ENCODE measurements at regions not wholly inside any gene's neighbourhood (a gene's known extent, or its start where the extent isn't known, plus 50 kb on each side); places are given as distances from the start of the nearest gene placed in this dataset.

DNA sequence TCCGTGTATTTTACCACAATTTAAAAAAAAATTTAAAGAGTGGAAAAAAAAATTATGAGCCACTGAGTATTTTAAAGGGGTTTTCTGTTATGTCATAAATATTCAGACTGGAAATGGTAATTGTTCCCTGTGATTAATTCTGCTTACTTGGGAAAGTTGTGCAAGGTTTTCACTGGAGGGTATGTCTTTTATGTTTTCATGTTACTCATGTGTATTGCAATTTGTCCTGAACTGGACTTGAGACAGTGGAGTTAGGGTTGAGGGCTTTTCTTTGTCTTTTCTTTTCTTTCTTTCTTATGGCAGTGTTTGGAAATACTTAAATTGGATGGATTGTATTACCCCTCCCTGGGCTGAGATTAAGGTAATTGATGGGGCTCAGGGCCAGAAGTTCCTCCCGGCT lies 257.7 kb downstream of the BAMBI start:
- no peaks in the 10 kb centered on the region for H3K27me3 ChIP-seq (ENCODE audit: control insufficient read depth, insufficient read depth, low read length)
- H3K27ac ChIP-seq (ENCODE audit: low read length): no peak overlapping the region
- CTCF ChIA-PET: no interaction called here
- H3K36me3 ChIP-seq (ENCODE audit: control insufficient read depth, insufficient read depth, low read length): no peaks in the 10 kb centered on the region
- no TSS peak for BruUV-seq (replicated peaks)
- DNase-seq (ENCODE audit: low read depth, low spot score): no peak
- ATAC-seq: no peak
- H3K9me3 ChIP-seq (ENCODE audit: control insufficient read depth, insufficient read depth, low read depth, low read length): no peaks in the 10 kb centered on the region
- TF ChIP-seq POLR2AphosphoS5 (IDR thresholded peaks at IDR 0.05; ENCODE audit: low read depth, low read length) (no peak), SIN3A (IDR thresholded peaks at IDR 0.05; ENCODE audit: borderline replicate concordance, insufficient read depth, low read depth, low read length) (no peak), TCF7L2 (IDR thresholded peaks at IDR 0.05; ENCODE audit: low read depth, low read length) (no peak)
- TF ChIP-seq, protein P1, sequence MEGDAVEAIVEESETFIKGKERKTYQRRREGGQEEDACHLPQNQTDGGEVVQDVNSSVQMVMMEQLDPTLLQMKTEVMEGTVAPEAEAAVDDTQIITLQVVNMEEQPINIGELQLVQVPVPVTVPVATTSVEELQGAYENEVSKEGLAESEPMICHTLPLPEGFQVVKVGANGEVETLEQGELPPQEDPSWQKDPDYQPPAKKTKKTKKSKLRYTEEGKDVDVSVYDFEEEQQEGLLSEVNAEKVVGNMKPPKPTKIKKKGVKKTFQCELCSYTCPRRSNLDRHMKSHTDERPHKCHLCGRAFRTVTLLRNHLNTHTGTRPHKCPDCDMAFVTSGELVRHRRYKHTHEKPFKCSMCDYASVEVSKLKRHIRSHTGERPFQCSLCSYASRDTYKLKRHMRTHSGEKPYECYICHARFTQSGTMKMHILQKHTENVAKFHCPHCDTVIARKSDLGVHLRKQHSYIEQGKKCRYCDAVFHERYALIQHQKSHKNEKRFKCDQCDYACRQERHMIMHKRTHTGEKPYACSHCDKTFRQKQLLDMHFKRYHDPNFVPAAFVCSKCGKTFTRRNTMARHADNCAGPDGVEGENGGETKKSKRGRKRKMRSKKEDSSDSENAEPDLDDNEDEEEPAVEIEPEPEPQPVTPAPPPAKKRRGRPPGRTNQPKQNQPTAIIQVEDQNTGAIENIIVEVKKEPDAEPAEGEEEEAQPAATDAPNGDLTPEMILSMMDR (IDR thresholded peaks at IDR 0.05): no peak
- TF ChIP-seq, protein P2, sequence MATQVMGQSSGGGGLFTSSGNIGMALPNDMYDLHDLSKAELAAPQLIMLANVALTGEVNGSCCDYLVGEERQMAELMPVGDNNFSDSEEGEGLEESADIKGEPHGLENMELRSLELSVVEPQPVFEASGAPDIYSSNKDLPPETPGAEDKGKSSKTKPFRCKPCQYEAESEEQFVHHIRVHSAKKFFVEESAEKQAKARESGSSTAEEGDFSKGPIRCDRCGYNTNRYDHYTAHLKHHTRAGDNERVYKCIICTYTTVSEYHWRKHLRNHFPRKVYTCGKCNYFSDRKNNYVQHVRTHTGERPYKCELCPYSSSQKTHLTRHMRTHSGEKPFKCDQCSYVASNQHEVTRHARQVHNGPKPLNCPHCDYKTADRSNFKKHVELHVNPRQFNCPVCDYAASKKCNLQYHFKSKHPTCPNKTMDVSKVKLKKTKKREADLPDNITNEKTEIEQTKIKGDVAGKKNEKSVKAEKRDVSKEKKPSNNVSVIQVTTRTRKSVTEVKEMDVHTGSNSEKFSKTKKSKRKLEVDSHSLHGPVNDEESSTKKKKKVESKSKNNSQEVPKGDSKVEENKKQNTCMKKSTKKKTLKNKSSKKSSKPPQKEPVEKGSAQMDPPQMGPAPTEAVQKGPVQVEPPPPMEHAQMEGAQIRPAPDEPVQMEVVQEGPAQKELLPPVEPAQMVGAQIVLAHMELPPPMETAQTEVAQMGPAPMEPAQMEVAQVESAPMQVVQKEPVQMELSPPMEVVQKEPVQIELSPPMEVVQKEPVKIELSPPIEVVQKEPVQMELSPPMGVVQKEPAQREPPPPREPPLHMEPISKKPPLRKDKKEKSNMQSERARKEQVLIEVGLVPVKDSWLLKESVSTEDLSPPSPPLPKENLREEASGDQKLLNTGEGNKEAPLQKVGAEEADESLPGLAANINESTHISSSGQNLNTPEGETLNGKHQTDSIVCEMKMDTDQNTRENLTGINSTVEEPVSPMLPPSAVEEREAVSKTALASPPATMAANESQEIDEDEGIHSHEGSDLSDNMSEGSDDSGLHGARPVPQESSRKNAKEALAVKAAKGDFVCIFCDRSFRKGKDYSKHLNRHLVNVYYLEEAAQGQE (IDR thresholded peaks at IDR 0.05; ENCODE audit: insufficient read depth in 1 of 2, low read depth in 2 of 2, low read length in 1 of 2): no peak
- POLR2A ChIA-PET: no interaction called here
- H3K4me3 ChIP-seq (ENCODE audit: low read depth in 2 of 2, low read length in 2 of 2): no peak overlapping the region
- no peaks in the 10 kb centered on the region; the same call in 1 of the 2 replicates for H3K4me1 ChIP-seq (ENCODE audit: control insufficient read depth, insufficient read depth, low read length)
- in situ Hi-C loops (cut with HindIII; ENCODE audit: low pct_unique_long_range_greater_than_20kb, low sequenced_read_pairs) (no loop called here), intact Hi-C loops (cut with micrococcal nuclease; ENCODE audit: unreplicated experiment) (no loop called here)

DNA sequence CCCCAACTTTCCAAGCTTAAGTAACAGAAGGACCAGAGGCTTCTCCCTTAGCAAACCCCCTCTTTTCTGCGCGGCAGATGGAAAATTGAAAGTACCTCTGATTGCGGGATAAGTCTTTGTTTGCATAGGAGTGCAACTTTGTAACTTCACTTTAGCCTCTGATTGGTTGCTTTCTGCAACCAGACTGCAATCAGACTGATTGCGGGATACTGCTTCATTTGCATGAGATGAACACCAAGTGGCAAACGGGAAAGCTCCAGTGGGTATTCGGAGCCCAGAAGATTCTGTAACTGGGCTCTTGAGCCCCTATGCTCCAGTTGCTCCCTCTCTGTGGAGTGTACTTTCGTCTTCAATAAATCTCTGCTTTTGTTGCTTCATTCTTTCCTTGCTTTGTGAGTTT lies 260.6 kb downstream of the BAMBI start:
- TF ChIP-seq, protein P1 (IDR thresholded peaks at IDR 0.05): no peak
- TF ChIP-seq TCF7L2 (IDR thresholded peaks at IDR 0.05; ENCODE audit: low read depth, low read length) (no peak), SIN3A (IDR thresholded peaks at IDR 0.05; ENCODE audit: borderline replicate concordance, insufficient read depth, low read depth, low read length) (no peak), POLR2AphosphoS5 (IDR thresholded peaks at IDR 0.05; ENCODE audit: low read depth, low read length) (no peak)
- TF ChIP-seq, protein P2 (IDR thresholded peaks at IDR 0.05; ENCODE audit: insufficient read depth in 1 of 2, low read depth in 2 of 2, low read length in 1 of 2): no peak
- H3K9me3 ChIP-seq (ENCODE audit: control insufficient read depth, insufficient read depth, low read depth, low read length): no peaks in the 10 kb centered on the region
- H3K4me1 ChIP-seq (ENCODE audit: control insufficient read depth, insufficient read depth, low read length): no peaks in the 10 kb centered on the region; the same call in 1 of the 2 replicates
- intact Hi-C loops (cut with micrococcal nuclease; ENCODE audit: unreplicated experiment): no loop called here
- no TSS peak for BruUV-seq (replicated peaks)
- POLR2A ChIA-PET: no interaction called here
- no peak overlapping the region for H3K4me3 ChIP-seq (ENCODE audit: low read depth in 2 of 2, low read length in 2 of 2)
- no peaks in the 10 kb centered on the region for H3K36me3 ChIP-seq (ENCODE audit: control insufficient read depth, insufficient read depth, low read length)
- CTCF ChIA-PET: no interaction called here
- in situ Hi-C loops (cut with HindIII; ENCODE audit: low pct_unique_long_range_greater_than_20kb, low sequenced_read_pairs): no loop called here
- H3K27me3 ChIP-seq (ENCODE audit: control insufficient read depth, insufficient read depth, low read length): no peaks in the 10 kb centered on the region
- H3K27ac ChIP-seq (ENCODE audit: low read length): no peak overlapping the region
- ATAC-seq (no peak), DNase-seq (ENCODE audit: low read depth, low spot score) (no peak)

Measured in Panc1 (cell line).